ENCODE measurements at regions not wholly inside any gene's neighbourhood (a gene's known extent, or its start where the extent isn't known, plus 50 kb on each side); places are given as distances from the start of the nearest gene placed in this dataset.

DNA sequence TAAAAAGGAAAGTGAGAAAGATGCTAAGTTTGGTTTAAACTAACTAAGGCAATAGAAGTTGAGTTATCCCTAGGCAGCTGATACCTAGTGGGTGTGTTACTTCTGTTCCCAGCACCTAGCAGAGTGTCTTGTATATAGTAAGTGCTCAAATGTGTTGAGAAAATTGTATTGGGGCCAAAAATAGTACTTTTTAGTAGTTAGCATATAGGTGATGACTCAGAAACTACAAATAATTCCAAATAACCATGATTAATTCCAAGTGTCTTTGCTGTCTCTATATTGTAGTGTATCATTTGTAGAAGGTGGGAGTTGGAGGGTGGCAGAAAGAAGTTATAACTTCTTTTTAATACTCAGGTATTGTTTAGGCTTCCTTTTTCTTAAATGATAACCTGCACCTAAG is 362.7 kb downstream of the RND3 start:
- TF ChIP-seq, protein P1, sequence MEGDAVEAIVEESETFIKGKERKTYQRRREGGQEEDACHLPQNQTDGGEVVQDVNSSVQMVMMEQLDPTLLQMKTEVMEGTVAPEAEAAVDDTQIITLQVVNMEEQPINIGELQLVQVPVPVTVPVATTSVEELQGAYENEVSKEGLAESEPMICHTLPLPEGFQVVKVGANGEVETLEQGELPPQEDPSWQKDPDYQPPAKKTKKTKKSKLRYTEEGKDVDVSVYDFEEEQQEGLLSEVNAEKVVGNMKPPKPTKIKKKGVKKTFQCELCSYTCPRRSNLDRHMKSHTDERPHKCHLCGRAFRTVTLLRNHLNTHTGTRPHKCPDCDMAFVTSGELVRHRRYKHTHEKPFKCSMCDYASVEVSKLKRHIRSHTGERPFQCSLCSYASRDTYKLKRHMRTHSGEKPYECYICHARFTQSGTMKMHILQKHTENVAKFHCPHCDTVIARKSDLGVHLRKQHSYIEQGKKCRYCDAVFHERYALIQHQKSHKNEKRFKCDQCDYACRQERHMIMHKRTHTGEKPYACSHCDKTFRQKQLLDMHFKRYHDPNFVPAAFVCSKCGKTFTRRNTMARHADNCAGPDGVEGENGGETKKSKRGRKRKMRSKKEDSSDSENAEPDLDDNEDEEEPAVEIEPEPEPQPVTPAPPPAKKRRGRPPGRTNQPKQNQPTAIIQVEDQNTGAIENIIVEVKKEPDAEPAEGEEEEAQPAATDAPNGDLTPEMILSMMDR (IDR thresholded peaks at IDR 0.05) = no peak
- TF ChIP-seq POLR2A (IDR thresholded peaks at IDR 0.05) (no peak), EP300 (IDR thresholded peaks at IDR 0.05) (no peak)
